ENCODE measurements at regions not wholly inside any gene's neighbourhood (a gene's known extent, or its start where the extent isn't known, plus 50 kb on each side); places are given as distances from the start of the nearest gene placed in this dataset.

DNA sequence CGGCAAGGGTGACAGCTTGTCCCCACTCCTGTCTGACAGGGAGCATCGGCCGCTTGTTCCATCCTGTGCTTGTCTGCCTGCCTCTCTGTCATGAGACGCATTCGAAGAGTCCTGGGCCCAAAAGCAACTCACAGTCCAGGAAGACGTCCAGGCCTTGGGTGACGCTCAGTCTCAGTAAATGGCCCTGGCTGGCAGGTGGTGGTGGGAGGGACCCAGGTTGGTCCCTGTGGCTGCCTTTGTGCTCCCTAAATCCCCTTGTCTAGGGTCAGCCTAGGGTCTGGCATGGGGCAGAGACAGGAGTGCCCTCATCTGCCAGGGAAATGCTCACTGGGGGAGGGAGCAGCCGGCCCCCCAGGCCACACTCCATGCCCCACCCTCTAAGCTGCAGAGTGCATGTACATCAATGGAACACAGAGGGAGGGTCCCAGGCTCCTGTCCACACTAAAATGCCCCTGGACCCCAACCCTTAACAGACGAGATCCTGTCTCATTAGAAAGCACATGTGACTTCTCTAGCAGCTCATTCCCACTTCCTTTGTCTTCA is 295.2 kb upstream of the ZNF32 start:
- TF ChIP-seq, protein P1, sequence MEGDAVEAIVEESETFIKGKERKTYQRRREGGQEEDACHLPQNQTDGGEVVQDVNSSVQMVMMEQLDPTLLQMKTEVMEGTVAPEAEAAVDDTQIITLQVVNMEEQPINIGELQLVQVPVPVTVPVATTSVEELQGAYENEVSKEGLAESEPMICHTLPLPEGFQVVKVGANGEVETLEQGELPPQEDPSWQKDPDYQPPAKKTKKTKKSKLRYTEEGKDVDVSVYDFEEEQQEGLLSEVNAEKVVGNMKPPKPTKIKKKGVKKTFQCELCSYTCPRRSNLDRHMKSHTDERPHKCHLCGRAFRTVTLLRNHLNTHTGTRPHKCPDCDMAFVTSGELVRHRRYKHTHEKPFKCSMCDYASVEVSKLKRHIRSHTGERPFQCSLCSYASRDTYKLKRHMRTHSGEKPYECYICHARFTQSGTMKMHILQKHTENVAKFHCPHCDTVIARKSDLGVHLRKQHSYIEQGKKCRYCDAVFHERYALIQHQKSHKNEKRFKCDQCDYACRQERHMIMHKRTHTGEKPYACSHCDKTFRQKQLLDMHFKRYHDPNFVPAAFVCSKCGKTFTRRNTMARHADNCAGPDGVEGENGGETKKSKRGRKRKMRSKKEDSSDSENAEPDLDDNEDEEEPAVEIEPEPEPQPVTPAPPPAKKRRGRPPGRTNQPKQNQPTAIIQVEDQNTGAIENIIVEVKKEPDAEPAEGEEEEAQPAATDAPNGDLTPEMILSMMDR (IDR thresholded peaks at IDR 0.05) = no peak
- TF ChIP-seq EP300 (IDR thresholded peaks at IDR 0.05) (no peak), POLR2A (IDR thresholded peaks at IDR 0.05) (no peak)

Measured in tibial nerve (tissue), 4 donors.